ENCODE measurements at regions not wholly inside any gene's neighbourhood (a gene's known extent, or its start where the extent isn't known, plus 50 kb on each side); places are given as distances from the start of the nearest gene placed in this dataset.

DNA sequence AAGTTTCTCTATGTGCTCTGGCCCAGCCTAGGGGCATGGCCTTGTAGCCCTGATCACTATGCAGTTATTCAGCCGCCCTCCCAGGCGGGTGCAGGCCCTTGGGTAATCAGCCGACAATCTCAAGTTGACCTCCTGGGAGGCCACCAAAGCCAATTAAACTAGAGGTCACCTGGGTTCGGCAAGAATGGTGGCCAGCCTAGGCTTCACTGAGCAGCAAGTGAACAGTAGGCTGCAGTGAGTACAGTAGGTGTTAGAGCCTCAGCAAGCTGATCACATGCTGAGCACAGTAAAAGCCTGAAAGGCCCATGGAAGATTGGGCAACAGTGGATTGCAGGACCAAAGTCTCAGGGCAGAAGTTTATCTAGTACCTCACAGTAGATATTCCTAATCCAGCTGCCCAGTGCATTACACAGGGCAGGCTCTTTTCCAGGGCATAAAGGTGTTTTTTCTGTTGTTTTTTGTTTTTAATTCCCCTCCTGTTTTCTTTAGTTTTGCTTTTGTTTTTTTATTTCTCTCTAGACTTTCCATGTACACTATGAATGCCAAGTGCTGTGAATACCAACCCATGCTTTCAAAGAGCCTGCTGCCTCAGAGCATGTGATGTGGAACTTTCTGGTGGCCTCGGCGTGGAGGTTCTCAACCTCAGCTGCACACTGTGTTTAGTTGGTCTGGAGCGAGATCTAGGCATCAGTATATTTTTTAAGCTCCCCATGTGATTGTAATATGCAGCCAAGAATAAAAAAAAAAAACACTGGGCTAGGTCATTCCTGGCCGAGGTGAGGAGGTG lies 55.9 kb upstream of the ATL2 start:
- H3K4me3 ChIP-seq: no peak overlapping the region
- no peak overlapping the region for H3K27ac ChIP-seq
- intact Hi-C loops (cut with DNase I; ENCODE audit: low total_unique reads): no loop called here
- H3K36me3 ChIP-seq: no peaks in the 10 kb centered on the region
- no peaks in the 10 kb centered on the region for H3K27me3 ChIP-seq
- no peak for DNase-seq
- H3K9me3 ChIP-seq: no peaks in the 10 kb centered on the region
- no peaks in the 10 kb centered on the region for H3K4me1 ChIP-seq
- TF ChIP-seq, protein P1, sequence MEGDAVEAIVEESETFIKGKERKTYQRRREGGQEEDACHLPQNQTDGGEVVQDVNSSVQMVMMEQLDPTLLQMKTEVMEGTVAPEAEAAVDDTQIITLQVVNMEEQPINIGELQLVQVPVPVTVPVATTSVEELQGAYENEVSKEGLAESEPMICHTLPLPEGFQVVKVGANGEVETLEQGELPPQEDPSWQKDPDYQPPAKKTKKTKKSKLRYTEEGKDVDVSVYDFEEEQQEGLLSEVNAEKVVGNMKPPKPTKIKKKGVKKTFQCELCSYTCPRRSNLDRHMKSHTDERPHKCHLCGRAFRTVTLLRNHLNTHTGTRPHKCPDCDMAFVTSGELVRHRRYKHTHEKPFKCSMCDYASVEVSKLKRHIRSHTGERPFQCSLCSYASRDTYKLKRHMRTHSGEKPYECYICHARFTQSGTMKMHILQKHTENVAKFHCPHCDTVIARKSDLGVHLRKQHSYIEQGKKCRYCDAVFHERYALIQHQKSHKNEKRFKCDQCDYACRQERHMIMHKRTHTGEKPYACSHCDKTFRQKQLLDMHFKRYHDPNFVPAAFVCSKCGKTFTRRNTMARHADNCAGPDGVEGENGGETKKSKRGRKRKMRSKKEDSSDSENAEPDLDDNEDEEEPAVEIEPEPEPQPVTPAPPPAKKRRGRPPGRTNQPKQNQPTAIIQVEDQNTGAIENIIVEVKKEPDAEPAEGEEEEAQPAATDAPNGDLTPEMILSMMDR (IDR thresholded peaks at IDR 0.05): no peak
- TF ChIP-seq POLR2A (IDR thresholded peaks at IDR 0.05): no peak

DNA sequence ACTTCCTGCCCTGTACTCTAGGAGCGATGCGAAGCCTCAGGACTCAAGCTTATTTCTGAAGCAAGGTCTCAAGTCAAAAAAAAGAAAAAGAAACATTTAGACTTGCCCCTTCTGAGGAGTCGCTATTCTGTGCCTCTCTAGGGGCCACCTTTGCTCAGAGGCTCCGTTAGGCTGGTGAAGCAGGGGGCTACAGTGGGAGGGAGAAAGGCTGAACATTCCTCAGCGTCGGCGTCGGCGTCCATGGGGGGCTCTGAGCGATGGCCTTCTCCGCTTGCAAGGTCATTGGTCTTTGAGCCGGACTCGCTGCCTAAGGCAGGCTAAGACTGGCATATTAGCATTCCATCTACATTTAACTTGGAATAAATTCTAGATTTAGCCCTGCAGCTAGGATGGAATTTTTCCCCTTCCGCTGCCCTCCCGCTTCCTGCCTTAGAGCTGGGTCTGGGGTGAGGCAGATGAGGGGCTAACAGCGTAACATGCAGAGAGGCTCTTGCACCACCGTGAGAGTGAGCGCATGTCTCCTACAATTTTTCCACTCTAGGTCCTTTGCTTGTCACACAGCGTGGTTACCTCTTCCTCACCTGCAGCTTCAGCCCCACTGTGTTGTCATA lies 53.6 kb upstream of the ATL2 start:
- no peak for DNase-seq
- H3K4me1 ChIP-seq: no peaks in the 10 kb centered on the region
- no peak overlapping the region for H3K27ac ChIP-seq
- H3K27me3 ChIP-seq: no peaks in the 10 kb centered on the region
- TF ChIP-seq, protein P1 (IDR thresholded peaks at IDR 0.05): no peak
- TF ChIP-seq POLR2A (IDR thresholded peaks at IDR 0.05): no peak
- no peak overlapping the region for H3K4me3 ChIP-seq
- no peaks in the 10 kb centered on the region for H3K9me3 ChIP-seq
- intact Hi-C loops (cut with DNase I; ENCODE audit: low total_unique reads): no loop called here
- H3K36me3 ChIP-seq: no peaks in the 10 kb centered on the region

DNA sequence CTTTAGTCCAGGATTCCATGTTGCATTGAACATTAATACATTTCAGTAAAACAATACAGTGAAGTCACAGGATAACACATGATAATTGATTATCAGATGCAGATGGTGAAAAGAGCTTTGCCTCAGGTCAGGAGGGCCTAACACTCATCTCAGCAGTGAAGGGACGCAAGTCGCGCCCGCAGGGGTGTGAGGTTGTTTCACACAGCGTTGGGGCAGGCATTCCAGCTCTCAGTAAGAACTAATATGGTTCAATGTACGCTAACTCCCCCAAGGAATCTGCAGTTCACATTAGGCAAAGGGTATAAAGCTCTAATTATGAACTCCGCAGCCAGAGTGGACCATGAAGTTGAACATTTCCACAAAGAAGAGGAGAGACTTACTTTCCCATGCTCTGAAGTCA lies 53.1 kb upstream of the ATL2 start:
- intact Hi-C loops (cut with DNase I; ENCODE audit: low total_unique reads): no loop called here
- no peak overlapping the region for H3K4me3 ChIP-seq
- no peaks in the 10 kb centered on the region for H3K27me3 ChIP-seq
- no peak for DNase-seq
- TF ChIP-seq, protein P1 (IDR thresholded peaks at IDR 0.05): no peak
- no peak for TF ChIP-seq POLR2A (IDR thresholded peaks at IDR 0.05)
- H3K27ac ChIP-seq: no peak overlapping the region
- no peaks in the 10 kb centered on the region for H3K36me3 ChIP-seq
- H3K9me3 ChIP-seq: no peaks in the 10 kb centered on the region
- no peaks in the 10 kb centered on the region for H3K4me1 ChIP-seq

DNA sequence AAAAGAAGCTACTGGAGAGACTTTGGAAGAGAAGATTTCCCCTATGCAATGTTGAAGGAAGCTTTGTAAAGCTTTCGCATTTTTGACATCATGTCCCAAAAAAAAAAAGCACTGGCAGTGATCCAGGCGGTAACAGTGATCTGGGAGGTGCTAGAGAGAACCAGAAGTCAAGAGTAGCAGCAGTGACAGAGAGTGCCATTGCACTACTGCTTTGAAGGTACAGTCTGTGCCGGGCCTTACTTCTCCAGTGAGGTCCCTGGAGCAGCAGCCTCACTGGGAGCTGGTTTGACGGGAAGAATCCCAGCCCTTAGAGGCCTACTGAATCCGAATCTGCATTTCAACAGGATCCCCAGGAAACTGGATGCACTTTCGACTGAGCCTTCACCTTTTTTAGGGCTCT lies 50.9 kb upstream of the ATL2 start:
- Histone ChIP-seq H3K4me3 (no peak overlapping the region), H3K27ac (no peak overlapping the region), H3K36me3 (no peaks in the 10 kb centered on the region), H3K9me3 (no peaks in the 10 kb centered on the region), H3K4me1 (no peaks in the 10 kb centered on the region), H3K27me3 (no peaks in the 10 kb centered on the region)
- DNase-seq: no peak
- TF ChIP-seq, protein P1 (IDR thresholded peaks at IDR 0.05): no peak
- TF ChIP-seq POLR2A (IDR thresholded peaks at IDR 0.05): no peak
- intact Hi-C loops (cut with DNase I; ENCODE audit: low total_unique reads): no loop called here

DNA sequence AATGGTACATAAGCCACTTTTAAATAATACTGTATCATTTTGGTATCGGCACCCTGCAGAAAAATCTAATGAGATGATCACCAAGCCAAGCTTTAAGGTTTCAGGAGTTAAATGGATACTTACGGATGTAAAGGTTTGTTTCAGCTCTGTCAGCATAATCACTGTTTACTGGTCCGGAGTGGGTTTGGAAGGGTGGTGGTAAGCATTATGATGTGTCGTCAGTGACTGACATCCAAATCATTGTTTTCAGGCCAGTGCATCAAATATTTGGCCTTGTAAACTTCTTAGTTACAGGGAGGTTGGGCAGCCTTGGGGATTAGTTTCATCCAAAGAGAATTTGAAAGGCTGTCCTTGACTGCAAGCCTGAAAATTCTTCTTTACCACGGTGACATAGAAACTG lies 50.0 kb upstream of the ATL2 start:
- no peaks in the 10 kb centered on the region for H3K4me1 ChIP-seq
- no peaks in the 10 kb centered on the region for H3K36me3 ChIP-seq
- no peak overlapping the region for H3K27ac ChIP-seq
- DNase-seq: no peak
- H3K9me3 ChIP-seq: no peaks in the 10 kb centered on the region
- intact Hi-C loops (cut with DNase I; ENCODE audit: low total_unique reads): no loop called here
- no peak for TF ChIP-seq POLR2A (IDR thresholded peaks at IDR 0.05)
- TF ChIP-seq, protein P1 (IDR thresholded peaks at IDR 0.05): no peak
- H3K27me3 ChIP-seq: no peaks in the 10 kb centered on the region
- H3K4me3 ChIP-seq: no peak overlapping the region
